ENCODE measurements at regions not wholly inside any gene's neighbourhood (a gene's known extent, or its start where the extent isn't known, plus 50 kb on each side); places are given as distances from the start of the nearest gene placed in this dataset.
A peak's percentile ranks its signal among the peaks of the same experiment; 100 is the strongest.

DNA sequence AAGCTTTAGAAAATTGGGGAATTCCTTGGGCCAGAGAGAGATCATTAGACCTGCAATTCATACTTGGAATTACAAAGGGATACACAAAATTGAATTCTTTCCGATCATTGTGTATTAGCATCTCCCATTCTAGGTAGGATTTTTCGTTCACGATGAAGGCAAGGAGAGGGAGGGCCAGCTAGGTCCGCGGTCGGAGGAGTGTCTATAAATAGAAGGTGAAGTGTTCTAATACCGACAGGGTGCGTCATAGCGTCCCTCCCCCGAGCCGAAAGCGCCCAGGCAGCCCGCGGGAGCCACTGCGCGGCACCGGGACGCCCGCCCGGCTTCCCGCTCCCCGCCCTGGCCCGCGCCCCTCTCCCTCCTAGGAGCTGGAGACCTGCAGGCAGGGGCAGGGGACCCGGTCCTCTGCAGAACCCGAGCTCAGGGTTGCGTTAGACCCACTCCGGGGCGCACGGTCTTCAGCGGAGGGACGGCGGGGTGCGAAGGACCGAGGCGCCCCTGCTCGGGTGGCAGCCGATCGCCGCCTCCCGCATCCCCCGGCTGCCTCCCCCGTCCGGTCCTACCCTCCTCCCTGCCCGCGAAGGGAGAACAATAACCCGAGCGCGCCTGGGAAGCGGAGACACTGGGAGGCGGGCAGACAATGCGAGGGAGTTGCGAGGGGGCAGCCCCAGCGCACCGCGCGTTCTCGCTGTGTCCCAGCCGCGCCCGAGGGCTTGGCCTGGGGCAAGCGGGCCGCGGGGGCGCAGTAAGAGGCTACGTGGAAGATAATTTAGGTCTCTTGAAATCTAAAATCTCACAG lies 114.2 kb upstream of the SERTAD2 start (continued):
- no peak for TF ChIP-seq ZNF816 (CRISPR knock-in tag; IDR thresholded peaks at IDR 0.05; ENCODE audit: borderline replicate concordance)
- TF ChIP-seq ZNF747 (CRISPR knock-in tag; IDR thresholded peaks at IDR 0.05; ENCODE audit: borderline replicate concordance) = no peak
- TF ChIP-seq ZBTB1 (CRISPR knock-in tag; IDR thresholded peaks at IDR 0.05; ENCODE audit: borderline replicate concordance) = no peak
- TF ChIP-seq, protein P1, sequence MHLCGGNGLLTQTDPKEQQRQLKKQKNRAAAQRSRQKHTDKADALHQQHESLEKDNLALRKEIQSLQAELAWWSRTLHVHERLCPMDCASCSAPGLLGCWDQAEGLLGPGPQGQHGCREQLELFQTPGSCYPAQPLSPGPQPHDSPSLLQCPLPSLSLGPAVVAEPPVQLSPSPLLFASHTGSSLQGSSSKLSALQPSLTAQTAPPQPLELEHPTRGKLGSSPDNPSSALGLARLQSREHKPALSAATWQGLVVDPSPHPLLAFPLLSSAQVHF (CRISPR knock-in tag; IDR thresholded peaks at IDR 0.05) = no peak; the same call in 1 of the 2 replicates
- no peak for TF ChIP-seq CC2D1A (CRISPR knock-in tag; IDR thresholded peaks at IDR 0.05)
- TF ChIP-seq ZNF501 (CRISPR knock-in tag; IDR thresholded peaks at IDR 0.05) = 0 out of 2 replicates have a peak, but pooled peaks have one; percentile 56
- TF ChIP-seq HNF4A (CRISPR knock-in tag; IDR thresholded peaks at IDR 0.05) = no peak
- TF ChIP-seq, protein P2, sequence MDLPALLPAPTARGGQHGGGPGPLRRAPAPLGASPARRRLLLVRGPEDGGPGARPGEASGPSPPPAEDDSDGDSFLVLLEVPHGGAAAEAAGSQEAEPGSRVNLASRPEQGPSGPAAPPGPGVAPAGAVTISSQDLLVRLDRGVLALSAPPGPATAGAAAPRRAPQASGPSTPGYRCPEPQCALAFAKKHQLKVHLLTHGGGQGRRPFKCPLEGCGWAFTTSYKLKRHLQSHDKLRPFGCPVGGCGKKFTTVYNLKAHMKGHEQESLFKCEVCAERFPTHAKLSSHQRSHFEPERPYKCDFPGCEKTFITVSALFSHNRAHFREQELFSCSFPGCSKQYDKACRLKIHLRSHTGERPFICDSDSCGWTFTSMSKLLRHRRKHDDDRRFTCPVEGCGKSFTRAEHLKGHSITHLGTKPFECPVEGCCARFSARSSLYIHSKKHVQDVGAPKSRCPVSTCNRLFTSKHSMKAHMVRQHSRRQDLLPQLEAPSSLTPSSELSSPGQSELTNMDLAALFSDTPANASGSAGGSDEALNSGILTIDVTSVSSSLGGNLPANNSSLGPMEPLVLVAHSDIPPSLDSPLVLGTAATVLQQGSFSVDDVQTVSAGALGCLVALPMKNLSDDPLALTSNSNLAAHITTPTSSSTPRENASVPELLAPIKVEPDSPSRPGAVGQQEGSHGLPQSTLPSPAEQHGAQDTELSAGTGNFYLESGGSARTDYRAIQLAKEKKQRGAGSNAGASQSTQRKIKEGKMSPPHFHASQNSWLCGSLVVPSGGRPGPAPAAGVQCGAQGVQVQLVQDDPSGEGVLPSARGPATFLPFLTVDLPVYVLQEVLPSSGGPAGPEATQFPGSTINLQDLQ (CRISPR knock-in tag; IDR thresholded peaks at IDR 0.05) = peak; percentile 55; the same call in 1 of the 2 replicates
- TF ChIP-seq, protein P3, sequence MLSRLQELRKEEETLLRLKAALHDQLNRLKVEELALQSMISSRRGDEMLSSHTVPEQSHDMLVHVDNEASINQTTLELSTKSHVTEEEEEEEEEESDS (CRISPR knock-in tag; IDR thresholded peaks at IDR 0.05; ENCODE audit: borderline replicate concordance) = no peak
- TF ChIP-seq STAG1 (CRISPR knock-in tag; IDR thresholded peaks at IDR 0.05) = peak; percentile 46
- TF ChIP-seq, protein P4, sequence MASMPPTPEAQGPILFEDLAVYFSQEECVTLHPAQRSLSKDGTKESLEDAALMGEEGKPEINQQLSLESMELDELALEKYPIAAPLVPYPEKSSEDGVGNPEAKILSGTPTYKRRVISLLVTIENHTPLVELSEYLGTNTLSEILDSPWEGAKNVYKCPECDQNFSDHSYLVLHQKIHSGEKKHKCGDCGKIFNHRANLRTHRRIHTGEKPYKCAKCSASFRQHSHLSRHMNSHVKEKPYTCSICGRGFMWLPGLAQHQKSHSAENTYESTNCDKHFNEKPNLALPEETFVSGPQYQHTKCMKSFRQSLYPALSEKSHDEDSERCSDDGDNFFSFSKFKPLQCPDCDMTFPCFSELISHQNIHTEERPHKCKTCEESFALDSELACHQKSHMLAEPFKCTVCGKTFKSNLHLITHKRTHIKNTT (CRISPR knock-in tag; IDR thresholded peaks at IDR 0.05) = no peak
- TF ChIP-seq, protein P5, sequence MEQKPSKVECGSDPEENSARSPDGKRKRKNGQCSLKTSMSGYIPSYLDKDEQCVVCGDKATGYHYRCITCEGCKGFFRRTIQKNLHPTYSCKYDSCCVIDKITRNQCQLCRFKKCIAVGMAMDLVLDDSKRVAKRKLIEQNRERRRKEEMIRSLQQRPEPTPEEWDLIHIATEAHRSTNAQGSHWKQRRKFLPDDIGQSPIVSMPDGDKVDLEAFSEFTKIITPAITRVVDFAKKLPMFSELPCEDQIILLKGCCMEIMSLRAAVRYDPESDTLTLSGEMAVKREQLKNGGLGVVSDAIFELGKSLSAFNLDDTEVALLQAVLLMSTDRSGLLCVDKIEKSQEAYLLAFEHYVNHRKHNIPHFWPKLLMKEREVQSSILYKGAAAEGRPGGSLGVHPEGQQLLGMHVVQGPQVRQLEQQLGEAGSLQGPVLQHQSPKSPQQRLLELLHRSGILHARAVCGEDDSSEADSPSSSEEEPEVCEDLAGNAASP (CRISPR knock-in tag; IDR thresholded peaks at IDR 0.05; ENCODE audit: borderline replicate concordance) = 0 out of 2 replicates have a peak, but pooled peaks have one; percentile 28
- TF ChIP-seq XBP1 (CRISPR knock-in tag; IDR thresholded peaks at IDR 0.05) = no peak
- TF ChIP-seq SRF (IDR thresholded peaks at IDR 0.05; ENCODE audit: low read depth, low read length) = no peak

Measured in HepG2 (cell line).